Muscle of back (tissue), 3 donors: ENCODE measurements at regions not wholly inside any gene's neighbourhood (a gene's known extent, or its start where the extent isn't known, plus 50 kb on each side); places are given as distances from the start of the nearest gene placed in this dataset.
"Not testable (repeated sequence)": the region's sequence is repeated elsewhere in the genome, so short reads cannot be mapped to it uniquely, and the experiment has no call there.

Experiments used
- DNase-seq, 3 donors: peaks; one replicate each; pipeline versions ENCODE4 v3.0.0 to v3.0.0-alpha.2; 2013

- DNase-seq, result no peak
Measured at GRCh38 chrX:13955975-13956374, 73.7 kb downstream of the GEMIN8 start.

GRCh38 chrX:13955095-13955647 lies 74.5 kb downstream of the GEMIN8 start:
- no peak for DNase-seq

GRCh38 chrX:13952581-13952980 lies 77.1 kb downstream of the GEMIN8 start:
- DNase-seq, result no peak

GRCh38 chrX:13946223-13946622 lies 83.5 kb downstream of the GEMIN8 start:
- not testable (repeated sequence) for DNase-seq

GRCh38 chrX:13945787-13946186 lies 83.9 kb downstream of the GEMIN8 start:
- DNase-seq, result not testable (repeated sequence)

GRCh38 chrX:13940671-13941070 lies 89.0 kb downstream of the GEMIN8 start:
- DNase-seq, result no peak

GRCh38 chrX:13939741-13940597 lies 89.7 kb downstream of the GEMIN8 start:
- peak in 2 of 3 donors; percentile 35 to 60 for DNase-seq

- DNase-seq, result peak in 2 of 3 donors; percentile 16 to 51
Measured at GRCh38 chrX:13938829-13939530, 90.7 kb downstream of the GEMIN8 start.

GRCh38 chrX:13938051-13938828 lies 91.5 kb downstream of the GEMIN8 start:
- peak in 2 of 3 donors; percentile 49 to 77 for DNase-seq

GRCh38 chrX:13937370-13938050 lies 92.2 kb downstream of the GEMIN8 start:
- DNase-seq, result peak in 2 of 3 donors; percentile 11 to 53

- no peak for DNase-seq
Measured at GRCh38 chrX:13936521-13937225, 93.0 kb downstream of the GEMIN8 start.

GRCh38 chrX:13934731-13935130 lies 95.0 kb downstream of the GEMIN8 start:
- DNase-seq, result no peak

- no peak for DNase-seq
Measured at GRCh38 chrX:13933851-13934250, 95.8 kb downstream of the GEMIN8 start.

- no peak for DNase-seq
Measured at GRCh38 chrX:13933352-13933751, 96.3 kb downstream of the GEMIN8 start.

GRCh38 chrX:13932416-13932815 lies 97.3 kb downstream of the GEMIN8 start:
- no peak for DNase-seq

GRCh38 chrX:13927175-13927574 lies 102.5 kb downstream of the GEMIN8 start:
- DNase-seq, result no peak

GRCh38 chrX:13923845-13924244 lies 105.8 kb downstream of the GEMIN8 start:
- DNase-seq, result no peak

- DNase-seq, result peak in 1 of 3 donors; percentile 25
Measured at GRCh38 chrX:13923289-13923688, 106.4 kb upstream of the GPM6B start.

GRCh38 chrX:13917507-13917906 lies 100.6 kb upstream of the GPM6B start:
- no peak for DNase-seq

GRCh38 chrX:13911586-13911985 lies 94.7 kb upstream of the GPM6B start:
- peak in 2 of 3 donors; percentile 24 to 34 for DNase-seq

GRCh38 chrX:13906093-13906492 lies 89.2 kb upstream of the GPM6B start:
- DNase-seq, result peak in 1 of 3 donors; percentile 28
